ENCODE measurements at regions not wholly inside any gene's neighbourhood (a gene's known extent, or its start where the extent isn't known, plus 50 kb on each side); places are given as distances from the start of the nearest gene placed in this dataset.

DNA sequence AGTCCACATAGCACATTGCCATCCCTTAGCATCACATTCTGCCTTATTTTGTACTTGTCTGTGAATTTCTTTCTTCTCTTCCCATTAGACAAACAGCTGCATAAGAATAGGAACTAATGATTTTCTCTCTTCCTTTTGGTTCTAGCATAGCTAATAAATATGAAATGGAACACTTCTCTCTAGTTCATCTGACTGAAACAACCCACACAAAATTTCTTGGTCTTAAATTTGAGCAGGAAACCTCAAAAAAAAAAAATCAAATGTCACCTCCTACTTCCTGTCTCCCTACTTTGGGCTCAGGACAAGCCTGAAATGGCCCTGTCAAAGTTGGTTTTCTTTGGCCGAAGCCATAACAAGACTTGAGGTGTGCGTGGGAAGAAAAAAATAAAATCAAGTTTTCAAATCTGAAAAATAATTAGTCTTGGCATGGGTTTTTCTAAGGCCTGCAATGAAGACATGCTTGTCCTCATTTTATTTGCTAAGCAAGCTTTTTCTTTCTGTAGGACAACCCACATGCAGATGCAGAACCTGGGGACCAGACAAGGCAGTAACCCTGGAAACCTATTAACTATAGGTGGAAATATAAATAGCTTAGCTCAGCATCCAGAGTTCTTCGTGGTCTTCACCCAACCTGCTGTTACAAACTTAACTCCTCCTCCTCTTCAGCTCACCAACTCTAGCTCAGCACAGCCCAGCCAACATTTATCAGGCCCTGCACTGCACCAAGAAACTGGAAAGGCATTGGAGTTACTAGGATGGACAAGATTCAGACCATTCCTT lies 523.5 kb upstream of the KLF4 start:
- no peak for DNase-seq

DNA sequence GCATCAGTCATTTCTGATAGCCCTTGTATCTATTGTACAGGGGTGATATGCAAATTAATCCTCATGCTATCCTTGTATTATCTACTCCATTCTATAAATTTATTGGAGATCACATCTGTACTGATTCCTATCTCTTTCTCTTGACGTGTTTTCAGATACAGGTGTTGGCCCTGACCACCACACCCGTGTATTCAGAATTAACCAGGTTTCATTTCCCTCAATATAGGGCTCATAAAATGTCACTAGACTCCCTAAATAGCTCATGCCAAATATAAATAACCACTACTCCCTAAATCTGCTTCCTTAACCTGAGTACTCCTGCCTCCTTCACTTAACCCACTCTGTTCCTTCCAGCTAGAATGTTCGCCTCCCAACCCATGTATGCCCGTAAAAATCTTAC lies 522.8 kb upstream of the KLF4 start:
- DNase-seq: no peak

DNA sequence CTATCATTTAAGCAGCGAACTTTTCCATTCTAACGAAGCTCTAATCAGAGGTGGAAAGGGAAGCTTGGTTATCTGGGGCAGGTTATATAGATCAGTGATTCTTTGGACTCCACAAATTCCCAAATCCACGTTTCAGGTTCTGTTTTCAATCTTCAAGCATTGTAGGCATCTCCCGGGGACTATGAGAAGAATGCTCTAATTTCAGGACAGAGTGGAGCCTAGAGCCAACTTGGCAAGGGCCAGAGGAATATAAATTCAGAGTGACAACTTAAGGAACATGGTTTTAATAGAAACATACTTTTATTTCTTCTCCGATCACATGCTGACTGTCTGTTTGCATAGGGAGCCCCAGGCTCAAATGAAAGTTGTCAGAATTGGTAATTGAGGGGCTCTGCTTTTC lies 514.0 kb upstream of the KLF4 start:
- DNase-seq: no peak

DNA sequence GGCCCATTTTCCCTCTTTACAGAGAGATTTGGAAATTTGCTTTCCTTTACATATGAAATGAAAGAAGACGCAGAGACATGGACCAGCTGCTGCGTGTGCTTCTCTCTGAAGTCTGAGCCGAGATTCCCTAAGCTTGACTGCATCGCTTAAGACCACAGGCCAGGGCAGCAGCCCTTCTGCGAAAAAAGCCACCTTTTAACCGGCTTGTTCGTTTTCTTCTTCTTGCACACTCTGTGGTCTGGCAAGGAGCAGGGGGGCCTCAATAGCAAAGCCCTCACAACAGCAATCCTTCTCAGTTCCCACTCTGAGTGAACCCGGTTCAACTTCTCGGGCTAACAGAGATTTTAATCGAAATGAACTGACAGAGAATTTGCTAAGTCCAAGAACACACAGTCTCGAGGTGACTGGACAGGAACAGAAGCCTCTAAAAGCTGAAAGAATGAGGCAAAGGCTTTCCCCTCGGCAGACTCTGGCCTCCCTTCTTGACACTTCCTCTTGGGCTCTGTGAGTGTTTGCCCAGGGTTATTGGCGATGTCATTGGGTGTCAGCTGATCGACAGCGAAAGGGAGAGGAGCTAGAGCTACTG lies 512.9 kb upstream of the KLF4 start:
- no peak for DNase-seq

DNA sequence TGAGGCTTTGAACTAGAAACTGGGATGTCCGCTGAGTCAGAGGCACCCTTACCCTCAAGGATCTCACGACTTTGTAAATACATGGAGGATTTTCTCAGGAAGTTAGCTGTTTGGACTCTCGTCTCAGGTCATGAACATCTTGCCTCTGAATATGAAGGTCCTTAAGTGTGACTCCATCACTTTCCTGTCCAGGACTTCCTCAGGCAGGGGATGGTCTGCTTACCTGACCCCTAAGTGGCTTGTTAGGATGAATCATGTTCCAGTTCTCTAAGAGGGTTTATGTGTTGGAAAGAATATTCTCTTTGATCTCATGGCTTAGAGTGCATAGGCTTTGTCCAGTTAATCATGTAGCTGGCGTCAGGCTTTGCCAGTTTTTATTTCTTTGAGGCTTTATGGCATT lies 511.7 kb upstream of the KLF4 start:
- DNase-seq: no peak

DNA sequence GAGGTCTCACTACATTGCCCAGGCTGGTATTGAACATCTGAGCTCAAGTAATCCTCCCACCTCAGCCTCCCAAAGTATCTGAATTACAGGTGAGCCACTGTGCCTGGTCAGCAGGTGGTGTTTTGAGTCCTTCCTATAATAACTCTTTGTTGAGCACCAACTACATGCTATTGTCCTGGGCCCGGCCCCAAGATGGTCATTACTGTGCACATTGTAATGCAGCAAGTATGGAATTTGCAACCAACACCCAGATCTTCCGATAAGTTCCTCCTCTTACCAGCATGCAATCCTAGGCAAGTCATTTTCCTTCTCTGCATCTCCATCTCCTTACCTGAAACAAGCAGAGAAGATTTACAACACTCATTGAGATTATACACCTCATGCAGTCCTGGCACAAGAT lies 510.3 kb upstream of the KLF4 start:
- DNase-seq: no peak

DNA sequence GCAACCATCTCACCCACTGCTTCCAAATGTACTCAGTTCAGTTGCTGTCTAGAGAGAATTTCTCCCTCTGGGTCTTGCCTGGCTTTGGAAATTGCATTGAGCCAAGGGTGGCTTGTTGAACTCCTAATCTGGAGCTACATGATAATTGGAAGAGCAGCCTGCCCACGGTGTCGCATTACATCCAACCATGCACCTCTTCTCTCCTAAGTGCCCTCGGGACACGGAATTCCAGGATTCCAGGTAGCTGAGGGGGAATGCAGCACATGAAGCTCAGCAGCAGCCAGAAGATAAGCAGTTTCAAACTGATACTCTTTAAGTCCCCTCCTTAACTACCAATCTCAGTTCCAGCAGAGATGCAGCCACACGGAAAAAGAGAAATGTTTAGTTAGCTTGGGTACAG lies 509.4 kb upstream of the KLF4 start:
- no peak for DNase-seq

DNA sequence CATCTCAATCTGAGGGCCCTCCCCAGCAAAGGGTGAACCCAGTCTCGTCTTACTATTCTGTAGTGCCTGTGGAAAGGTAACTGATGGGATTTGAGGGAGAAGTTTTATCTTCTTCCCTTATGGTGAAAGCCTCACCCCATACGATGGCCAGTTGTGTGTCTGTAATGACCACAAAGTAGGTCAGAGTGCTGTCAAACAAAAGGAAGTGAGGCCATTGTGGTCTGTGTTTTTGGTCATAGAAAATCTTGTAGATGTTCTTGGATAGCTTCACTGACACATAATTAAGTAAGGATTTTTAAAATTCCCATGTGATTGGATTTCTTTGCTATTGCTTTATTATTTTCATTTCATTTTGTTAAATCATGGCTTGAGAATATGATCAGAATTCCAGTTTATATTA lies 505.1 kb upstream of the KLF4 start:
- DNase-seq: no peak

DNA sequence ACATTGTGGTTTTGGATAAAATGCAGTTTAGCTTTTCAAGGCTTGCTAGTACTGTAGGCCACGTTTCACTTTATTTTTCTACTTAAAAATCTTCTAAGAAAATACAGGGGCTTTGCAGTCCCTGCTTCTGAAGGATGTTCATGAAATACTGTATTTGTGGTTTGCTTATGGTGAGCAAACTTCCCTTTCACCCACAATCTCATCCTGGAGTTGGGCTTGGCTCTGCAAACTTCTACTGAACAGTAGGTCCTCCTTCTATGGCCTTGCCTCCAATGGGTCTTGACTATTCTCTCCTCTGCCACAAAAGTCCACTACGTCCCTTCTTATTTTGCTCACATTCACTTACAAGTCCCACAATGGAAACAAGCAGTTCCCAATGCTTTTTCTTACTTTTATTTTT lies 502.7 kb upstream of the KLF4 start:
- DNase-seq: no peak

DNA sequence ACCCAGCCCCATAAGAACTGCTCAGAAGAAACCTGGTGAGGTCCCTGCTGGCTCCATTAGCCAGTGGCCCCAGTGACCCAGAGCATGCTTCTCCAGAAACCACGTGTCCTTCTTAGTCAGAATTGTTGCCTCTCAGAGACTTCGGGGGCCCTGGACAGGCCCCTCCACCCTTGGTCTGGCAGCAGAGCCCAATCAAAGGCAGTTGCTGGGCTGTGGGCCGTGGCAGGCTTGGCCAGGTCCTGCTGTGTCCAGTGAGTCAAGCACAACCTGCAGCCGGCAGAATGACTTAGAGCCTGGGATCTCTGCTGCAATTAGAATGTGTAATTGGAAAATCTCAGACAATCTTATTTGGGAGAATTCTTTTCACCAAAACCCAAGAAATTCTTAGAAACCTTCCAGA lies 502.0 kb upstream of the KLF4 start:
- no peak for DNase-seq

DNA sequence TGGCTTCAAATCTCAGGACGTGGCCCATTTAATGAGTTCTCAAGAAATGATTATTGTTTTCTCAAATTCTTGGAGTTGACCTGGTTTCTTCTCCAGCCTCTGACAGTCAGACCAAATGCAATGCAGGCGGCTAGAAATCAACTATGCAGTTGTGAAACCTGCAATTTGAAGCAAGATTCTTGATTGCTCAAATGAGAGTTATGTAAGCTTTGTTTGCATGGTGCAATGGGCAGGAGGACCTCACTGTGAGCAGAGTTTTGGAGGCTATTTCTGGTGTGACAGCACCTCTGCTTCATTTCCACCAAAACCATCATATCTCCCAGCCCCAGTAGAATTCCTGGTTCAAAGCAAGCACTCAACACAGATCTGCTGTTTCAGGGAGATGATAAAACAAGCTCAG lies 500.0 kb upstream of the KLF4 start:
- DNase-seq: no peak

DNA sequence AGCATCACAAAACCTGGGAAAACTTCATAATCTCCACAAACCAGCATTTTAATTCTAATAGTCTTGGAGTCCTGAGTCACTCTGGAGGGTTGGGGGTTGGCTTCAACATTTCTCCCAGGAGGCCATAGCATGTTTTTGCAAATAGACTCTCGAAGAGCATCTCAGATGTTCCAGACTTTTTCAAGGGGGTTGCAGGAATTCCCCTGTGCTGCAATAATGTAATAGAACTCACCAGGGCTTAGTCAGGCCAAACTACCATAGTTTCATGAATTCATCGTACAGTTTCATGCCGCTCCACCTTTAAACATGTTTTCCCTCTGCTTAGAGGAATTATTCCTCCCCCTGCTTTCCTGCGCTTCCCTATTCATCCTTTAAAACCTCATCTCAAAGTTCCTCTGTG lies 499.5 kb upstream of the KLF4 start:
- DNase-seq: no peak

DNA sequence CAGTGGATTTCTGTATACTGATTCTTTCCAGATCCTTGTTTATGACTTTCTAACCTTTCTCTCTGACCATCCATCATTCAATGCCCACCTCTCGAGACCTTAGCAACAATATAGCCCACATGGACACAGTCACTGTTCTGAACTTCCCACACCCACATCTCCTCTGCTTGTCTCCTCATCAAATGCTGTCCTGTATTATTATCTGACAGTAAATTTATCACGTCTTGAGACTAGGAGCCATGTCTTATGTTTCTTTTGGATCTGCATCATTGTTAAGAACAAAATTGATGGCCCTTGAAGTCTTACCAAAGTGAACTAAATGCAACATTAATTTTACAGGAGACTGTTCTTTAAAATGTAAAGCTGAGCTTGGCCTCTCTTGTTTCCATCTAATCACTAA lies 495.4 kb upstream of the KLF4 start:
- no peak for DNase-seq

DNA sequence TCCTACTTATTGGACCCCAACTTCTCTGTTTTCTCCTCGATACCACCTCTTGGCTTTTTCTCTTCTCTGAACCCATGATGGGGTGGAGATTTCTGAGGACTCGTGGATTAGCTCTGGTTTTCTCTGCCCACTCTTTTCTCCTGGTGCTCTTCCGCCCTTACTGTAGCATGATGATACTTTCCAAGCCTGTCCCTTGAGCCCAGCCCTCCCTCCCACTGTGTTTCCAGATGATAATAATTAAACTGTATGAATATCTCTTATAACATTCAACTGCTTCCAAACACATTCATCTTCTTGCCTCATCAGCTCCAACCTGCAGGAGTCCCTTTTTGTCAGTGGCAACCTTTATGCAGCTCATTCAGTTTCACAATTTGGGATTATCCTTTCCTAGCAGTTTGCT lies 494.2 kb upstream of the KLF4 start:
- DNase-seq: no peak

DNA sequence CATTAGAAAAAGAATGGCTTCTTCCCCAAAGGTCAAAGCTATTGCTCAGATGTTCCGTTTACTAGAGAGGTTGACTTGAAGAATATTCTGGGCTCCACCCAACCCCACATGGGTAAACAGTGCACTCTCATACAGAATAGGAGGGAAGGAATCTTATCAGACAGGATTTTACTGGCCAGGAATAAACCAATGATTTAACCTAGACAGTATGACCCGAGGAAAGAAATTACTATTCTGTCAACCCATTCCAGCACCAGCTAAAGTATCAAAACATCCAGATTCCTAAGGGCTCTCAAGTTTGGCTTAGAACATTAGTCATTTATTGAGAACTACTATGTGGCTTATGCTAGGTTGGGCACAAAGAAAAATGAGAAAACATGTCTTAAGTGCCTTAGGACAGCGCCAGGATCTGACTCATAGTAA lies 493.6 kb upstream of the KLF4 start:
- no peak for DNase-seq

DNA sequence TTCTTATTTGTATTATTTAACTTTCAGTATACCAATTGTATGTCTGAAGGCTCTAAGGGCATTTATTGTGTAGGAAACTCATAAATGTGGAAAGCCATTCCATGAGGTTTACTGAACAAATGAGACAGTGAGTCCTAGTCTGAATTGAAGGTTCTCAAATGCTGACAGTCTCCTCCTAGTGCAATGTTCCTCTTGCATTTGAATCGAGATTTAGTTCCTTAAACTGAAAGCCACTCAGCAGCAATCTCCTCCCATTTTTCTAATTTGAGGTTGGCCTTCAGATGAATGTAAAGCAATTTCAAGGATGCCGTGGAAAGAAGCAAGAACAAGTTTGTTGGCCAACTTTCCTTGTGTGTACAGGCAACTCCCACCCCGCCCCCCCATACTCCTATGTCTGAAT lies 493.2 kb upstream of the KLF4 start:
- no peak for DNase-seq

DNA sequence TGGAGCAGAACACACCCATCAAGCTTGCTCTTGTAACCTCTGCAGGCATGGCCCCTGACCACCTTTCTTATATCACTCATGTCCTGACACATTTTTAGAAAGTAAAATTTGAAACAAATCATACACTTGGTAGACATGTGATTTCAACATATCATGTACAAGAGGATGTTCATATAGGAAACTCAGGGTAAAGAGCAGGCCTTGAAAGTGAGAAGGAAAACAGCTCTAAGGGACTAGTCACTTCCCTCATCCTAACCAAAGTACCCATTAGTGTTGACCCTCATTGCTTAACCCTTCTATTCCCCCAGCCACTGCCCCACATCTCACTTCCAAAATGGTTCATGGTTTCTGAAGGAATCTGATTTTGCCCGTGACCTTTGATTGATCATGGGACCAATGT lies 492.4 kb upstream of the KLF4 start:
- no peak for DNase-seq

DNA sequence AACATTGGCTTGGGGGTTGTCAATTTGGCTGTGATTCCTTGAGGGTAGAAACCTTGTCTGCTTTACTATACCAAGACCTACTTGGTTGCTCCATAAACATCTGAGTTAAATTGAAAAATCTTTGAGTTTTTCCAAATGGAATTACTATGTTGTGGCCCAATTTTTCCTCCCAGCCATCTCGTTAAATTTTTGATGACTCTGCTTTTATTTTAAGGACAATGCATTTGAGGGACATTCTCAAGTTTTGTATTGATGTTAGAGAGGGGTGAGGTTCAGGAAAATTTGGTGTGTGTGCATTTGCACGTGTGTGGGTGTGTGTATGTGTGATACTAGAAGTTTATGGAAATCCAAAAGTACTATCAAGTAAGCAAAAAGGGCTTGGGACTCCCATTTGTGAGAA lies 491.4 kb upstream of the KLF4 start:
- DNase-seq: no peak

DNA sequence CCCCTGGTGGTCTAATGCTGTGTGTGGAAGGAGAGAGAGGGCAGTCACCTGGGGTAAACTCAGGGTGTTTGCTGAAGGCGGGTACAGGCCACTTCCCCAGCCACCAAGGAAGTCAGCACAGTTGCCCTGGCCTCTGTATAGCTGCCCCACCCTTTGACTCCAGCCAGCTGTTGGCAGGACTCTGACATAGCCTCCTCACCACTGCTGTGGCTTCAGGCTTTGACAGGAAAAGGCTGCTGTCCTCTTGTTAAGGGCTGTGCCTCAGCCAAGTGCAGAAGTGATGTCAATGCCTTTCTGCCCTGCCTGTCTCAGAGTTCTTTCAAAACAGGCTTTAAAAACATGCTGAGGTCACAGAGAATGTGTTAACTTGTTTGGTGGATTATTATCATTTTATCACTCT lies 487.2 kb upstream of the KLF4 start:
- DNase-seq: no peak

DNA sequence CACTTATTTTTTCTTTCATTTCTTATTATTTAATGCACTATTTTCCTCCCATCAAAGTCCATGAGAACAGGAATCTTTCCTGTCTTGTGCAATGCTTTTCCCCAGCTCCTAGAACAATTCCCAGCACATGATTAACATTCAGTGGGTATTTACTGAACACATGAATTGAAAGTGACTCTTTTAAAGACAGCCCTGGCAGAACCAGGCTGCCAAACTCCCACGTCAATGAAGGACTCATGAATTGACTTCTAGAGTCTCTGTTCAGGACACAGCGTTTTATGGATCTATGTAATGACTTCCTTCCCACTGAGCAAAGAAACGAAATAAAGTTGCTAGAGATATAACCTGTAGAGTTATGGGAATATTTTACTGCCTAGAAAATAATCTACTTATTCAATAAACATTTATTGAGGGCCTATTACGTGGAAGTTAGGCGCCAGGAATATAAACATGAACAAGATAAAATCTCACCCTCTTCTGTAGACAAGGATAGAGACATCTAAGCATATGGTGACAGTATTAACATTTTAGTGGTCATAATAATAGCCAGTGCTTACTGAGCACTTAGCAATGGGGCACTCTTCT lies 485.9 kb upstream of the KLF4 start:
- no peak for DNase-seq

DNA sequence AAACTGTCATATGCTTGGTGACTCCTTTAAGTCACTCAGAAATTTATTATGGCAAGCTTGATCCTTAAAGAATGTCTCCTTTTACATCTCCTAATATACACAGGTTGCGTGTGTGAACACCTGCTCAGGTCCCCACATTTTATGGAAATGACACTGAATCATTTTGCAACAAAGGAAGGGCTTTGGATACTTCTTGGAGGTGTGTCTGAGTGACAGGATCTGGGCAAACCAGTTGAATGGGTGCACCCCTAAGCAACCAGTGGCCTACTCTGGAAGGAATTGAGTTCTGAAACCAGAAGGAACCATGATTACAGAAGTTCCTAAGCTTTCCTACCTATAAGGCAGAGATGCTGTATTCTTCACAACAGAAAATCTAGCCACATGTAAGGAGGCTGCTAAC lies 483.9 kb upstream of the KLF4 start:
- DNase-seq: no peak

DNA sequence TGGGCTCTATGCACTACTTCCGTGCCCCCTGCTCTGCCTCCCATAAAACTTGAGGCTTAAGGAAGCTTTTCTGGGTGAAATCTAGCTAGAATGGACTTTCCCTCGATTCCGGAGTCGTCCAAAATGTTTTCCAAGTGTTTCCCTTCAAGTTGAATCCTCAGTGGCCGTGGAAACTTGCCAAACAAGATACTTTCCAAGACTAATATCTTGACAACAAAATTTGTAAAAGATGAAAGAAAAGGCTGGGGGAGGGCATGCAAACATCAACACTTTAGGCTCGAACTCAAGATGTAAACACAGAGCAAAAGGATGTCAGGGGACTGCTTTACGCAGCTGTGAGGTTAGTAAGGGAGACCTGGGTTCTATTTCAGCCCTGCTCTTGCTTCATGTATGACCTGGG lies 482.8 kb upstream of the KLF4 start:
- DNase-seq: no peak

DNA sequence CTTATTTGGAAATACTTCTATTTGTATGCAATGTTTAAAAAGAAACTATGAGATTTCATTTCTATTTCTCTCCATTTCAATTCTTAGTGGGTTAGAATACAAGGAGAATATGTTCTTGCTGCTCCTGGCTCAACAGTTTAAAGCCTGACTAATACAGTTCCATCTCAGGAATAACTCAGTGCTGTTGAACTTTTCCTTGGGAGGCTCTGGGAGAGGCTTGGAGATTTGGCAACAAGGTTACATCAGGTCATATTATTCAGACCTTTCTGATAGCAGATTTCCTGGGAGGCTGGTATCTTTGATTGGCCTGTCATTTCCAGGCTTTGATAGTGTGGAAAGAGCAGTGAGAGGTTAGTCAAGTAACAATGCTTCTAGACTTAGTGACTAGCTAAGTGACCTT lies 481.7 kb upstream of the KLF4 start:
- DNase-seq: no peak

DNA sequence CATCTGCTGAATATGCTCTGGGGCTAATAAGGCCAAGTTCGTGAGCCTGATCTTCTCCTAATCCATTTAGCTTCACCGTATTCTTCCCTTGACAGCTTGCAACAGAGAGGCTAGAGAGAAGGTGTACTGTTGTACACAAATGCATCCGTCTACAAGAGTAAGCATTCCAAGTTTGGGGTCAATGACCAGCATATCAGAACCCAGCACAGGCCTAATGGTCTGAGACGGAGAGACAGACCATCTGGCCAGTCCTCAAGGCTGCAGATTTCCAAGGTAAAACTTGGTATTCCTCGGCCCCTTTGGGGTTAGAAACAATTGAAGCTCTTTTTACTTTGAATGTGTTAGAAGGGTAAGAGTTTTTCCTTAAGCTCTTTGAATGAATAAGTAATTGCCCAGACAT lies 481.2 kb upstream of the KLF4 start:
- DNase-seq: no peak

DNA sequence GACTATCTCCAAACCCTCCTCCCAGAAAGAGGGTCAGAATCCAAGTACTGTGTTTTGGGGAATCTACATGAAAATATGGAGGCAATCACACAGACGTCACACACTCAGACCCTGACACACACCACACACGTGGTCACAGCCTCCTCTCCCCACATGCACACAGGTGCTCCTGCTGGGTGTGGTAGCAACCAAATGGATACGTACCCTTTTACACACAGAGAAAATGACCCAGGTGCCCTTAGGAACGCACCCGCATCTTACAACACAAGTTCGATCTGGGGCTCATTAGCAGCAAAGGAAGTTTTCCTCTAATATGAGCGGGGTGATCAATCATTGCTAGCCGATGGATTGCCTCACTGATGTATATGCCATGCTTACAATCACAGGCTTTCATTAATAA lies 480.2 kb upstream of the KLF4 start:
- DNase-seq: no peak

All from activated CD4-positive, alpha-beta T cell treated with anti-CD3 and anti-CD28 coated beads, Interleukin-10, Interleukin-2, amounts not matched to agents 100 ng/mL and 50 ng/mL, durations not matched to agents 16 hours and 8 hours (primary cell).